ENCODE measurements at regions not wholly inside any gene's neighbourhood (a gene's known extent, or its start where the extent isn't known, plus 50 kb on each side); places are given as distances from the start of the nearest gene placed in this dataset.

DNA sequence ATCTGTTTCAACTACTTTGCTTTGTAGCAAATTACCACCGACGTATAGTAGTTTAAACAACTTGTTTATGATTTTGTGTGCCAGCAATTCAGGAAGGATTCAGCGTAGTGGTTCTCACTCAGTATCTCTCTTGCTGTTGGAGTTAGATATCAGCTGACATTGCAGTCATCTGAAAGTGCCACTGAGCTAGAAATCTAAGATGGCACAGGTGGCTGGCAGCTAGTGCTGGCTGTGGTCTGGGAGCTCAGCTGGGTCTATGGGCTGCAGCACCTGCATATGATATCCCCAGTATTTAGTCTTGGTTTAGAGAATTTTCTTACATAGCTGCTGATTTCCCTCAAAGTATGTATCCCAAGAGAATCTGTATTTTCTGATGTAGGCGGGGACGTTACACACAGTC, 235.6 kb downstream of the SCG2 start:
- no peak overlapping the region for H3K9ac ChIP-seq (ENCODE audit: low read length)
- H3K27ac ChIP-seq (ENCODE audit: low read length): no peak overlapping the region
- no peak overlapping the region for H3K4me2 ChIP-seq (ENCODE audit: low read length)
- no peaks in the 10 kb centered on the region for H3K36me3 ChIP-seq (replicated peaks; ENCODE audit: low read depth, low read length)
- H3K4me1 ChIP-seq (ENCODE audit: low read length): no peaks in the 10 kb centered on the region
- H4K20me1 ChIP-seq (ENCODE audit: insufficient read depth, low read length): no peaks in the 10 kb centered on the region
- H2AFZ ChIP-seq (ENCODE audit: low read depth, low read length): no peak overlapping the region
- TF ChIP-seq CTCF (IDR thresholded peaks at IDR 0.05; ENCODE audit: low read depth, low read length) (no peak), EZH2phosphoT487 (IDR thresholded peaks at IDR 0.05; ENCODE audit: low read depth) (no peak)
- H3K9me3 ChIP-seq (ENCODE audit: insufficient read depth, low read length): no peaks in the 10 kb centered on the region
- H3K79me2 ChIP-seq (ENCODE audit: low read length): no peaks in the 10 kb centered on the region
- H3K27me3 ChIP-seq (ENCODE audit: low read depth, low read length): peaks cover 8% of the 10 kb centered on the region
- H3K4me3 ChIP-seq (ENCODE audit: low read length): no peak overlapping the region

DNA sequence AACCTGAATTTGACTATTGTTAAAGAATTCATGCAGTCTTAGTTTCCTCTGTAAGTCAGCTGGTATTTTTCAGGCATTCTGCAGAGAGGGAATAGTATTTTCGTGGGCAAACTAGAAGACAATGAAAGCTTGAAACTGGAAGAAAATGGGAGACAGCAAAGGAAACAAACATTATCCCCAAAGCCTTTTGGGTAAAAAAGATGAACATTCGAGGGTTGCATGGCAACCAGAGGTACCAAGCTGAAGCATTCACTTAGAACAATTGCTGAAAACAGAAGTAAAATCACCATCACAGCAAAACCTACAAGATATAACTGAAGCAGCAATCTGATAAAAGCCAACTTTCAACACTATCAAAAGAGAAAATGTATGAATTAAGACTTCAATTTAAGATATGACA, 233.7 kb downstream of the SCG2 start:
- Histone ChIP-seq H3K36me3 (replicated peaks; ENCODE audit: low read depth, low read length) (no peaks in the 10 kb centered on the region), H3K27me3 (ENCODE audit: low read depth, low read length) (peaks cover 8% of the 10 kb centered on the region), H3K4me3 (ENCODE audit: low read length) (no peak overlapping the region), H4K20me1 (ENCODE audit: insufficient read depth, low read length) (no peaks in the 10 kb centered on the region), H3K9me3 (ENCODE audit: insufficient read depth, low read length) (no peaks in the 10 kb centered on the region), H3K4me1 (ENCODE audit: low read length) (no peaks in the 10 kb centered on the region), H3K4me2 (ENCODE audit: low read length) (no peak overlapping the region), H3K79me2 (ENCODE audit: low read length) (no peaks in the 10 kb centered on the region), H3K27ac (ENCODE audit: low read length) (no peak overlapping the region), H3K9ac (ENCODE audit: low read length) (no peak overlapping the region), H2AFZ (ENCODE audit: low read depth, low read length) (no peak overlapping the region)
- TF ChIP-seq EZH2phosphoT487 (IDR thresholded peaks at IDR 0.05; ENCODE audit: low read depth) (no peak), CTCF (IDR thresholded peaks at IDR 0.05; ENCODE audit: low read depth, low read length) (no peak)

DNA sequence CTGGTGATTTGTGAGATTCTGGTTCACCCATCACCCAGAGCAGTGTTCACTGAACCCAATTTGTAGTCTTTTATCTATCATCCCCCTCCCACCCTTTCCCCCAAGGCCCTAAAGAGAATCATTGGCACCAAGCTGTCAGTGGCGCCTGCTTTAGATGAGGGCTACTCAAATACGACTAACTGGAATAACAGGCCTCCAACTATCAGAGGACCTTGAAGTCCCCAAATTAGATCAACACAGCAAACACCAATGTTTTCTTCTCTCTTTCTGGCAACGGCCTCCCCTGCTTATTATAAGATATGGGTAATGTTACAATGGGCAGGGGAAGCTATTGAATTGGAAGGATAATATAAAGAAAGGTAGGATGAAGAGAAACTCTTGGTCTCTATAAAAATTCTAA, 232.3 kb downstream of the SCG2 start:
- H3K9ac ChIP-seq (ENCODE audit: low read length): no peak overlapping the region
- H3K27me3 ChIP-seq (ENCODE audit: low read depth, low read length): peaks cover 8% of the 10 kb centered on the region
- H3K27ac ChIP-seq (ENCODE audit: low read length): no peak overlapping the region
- no peaks in the 10 kb centered on the region for H3K79me2 ChIP-seq (ENCODE audit: low read length)
- H3K4me1 ChIP-seq (ENCODE audit: low read length): no peaks in the 10 kb centered on the region
- no peak overlapping the region for H3K4me3 ChIP-seq (ENCODE audit: low read length)
- H2AFZ ChIP-seq (ENCODE audit: low read depth, low read length): no peak overlapping the region
- H4K20me1 ChIP-seq (ENCODE audit: insufficient read depth, low read length): no peaks in the 10 kb centered on the region
- TF ChIP-seq EZH2phosphoT487 (IDR thresholded peaks at IDR 0.05; ENCODE audit: low read depth) (no peak), CTCF (IDR thresholded peaks at IDR 0.05; ENCODE audit: low read depth, low read length) (no peak)
- no peaks in the 10 kb centered on the region for H3K9me3 ChIP-seq (ENCODE audit: insufficient read depth, low read length)
- H3K36me3 ChIP-seq (replicated peaks; ENCODE audit: low read depth, low read length): no peaks in the 10 kb centered on the region
- no peak overlapping the region for H3K4me2 ChIP-seq (ENCODE audit: low read length)

DNA sequence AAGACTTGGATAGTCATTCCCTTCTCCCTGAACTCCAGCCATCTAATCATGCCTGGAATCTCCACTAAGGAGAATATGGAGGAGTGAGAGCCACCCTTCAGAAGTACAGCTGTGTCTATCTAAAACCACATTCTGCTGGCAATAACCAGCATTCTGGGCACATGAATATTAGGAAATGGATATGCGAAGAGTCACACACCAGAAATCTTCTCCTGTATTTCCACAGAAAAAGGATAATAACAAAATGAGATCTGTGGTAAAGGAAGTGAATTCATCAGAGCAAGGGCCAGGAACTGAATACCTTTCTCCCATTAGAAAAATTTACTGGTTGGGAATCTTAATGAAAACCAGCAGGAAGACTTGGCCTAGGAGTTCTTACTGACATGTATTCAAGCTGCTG, 218.8 kb downstream of the SCG2 start:
- Histone ChIP-seq H3K4me1 (ENCODE audit: low read length) (no peaks in the 10 kb centered on the region), H3K27me3 (ENCODE audit: low read depth, low read length) (no peaks in the 10 kb centered on the region), H3K9me3 (ENCODE audit: insufficient read depth, low read length) (no peaks in the 10 kb centered on the region), H4K20me1 (ENCODE audit: insufficient read depth, low read length) (no peaks in the 10 kb centered on the region), H3K27ac (ENCODE audit: low read length) (no peak overlapping the region), H3K9ac (ENCODE audit: low read length) (no peak overlapping the region), H3K4me3 (ENCODE audit: low read length) (no peak overlapping the region), H2AFZ (ENCODE audit: low read depth, low read length) (no peak overlapping the region), H3K4me2 (ENCODE audit: low read length) (no peak overlapping the region), H3K36me3 (replicated peaks; ENCODE audit: low read depth, low read length) (no peaks in the 10 kb centered on the region), H3K79me2 (ENCODE audit: low read length) (no peaks in the 10 kb centered on the region)
- TF ChIP-seq CTCF (IDR thresholded peaks at IDR 0.05; ENCODE audit: low read depth, low read length) (no peak), EZH2phosphoT487 (IDR thresholded peaks at IDR 0.05; ENCODE audit: low read depth) (no peak)

Data from OCI-LY3 (cell line).